ENCODE measurements at regions not wholly inside any gene's neighbourhood (a gene's known extent, or its start where the extent isn't known, plus 50 kb on each side); places are given as distances from the start of the nearest gene placed in this dataset.

GRCh38 chr6:117018771-117019170, 141.7 kb downstream of the RFX6 start:
- no peaks in the 10 kb centered on the region; the same call in 1 of the 2 replicates for H3K36me3 Mint-ChIP-seq
- peaks cover 24% of the 10 kb centered on the region for H3K9me3 Mint-ChIP-seq
- DNase-seq (ENCODE audit: low spot score) (no peak), ATAC-seq (no peak)
- ChIA-PET CTCF (no interaction called here), POLR2A (no interaction called here)
- no peaks in the 10 kb centered on the region; the same call in 1 of the 2 replicates for H3K27me3 Mint-ChIP-seq (ENCODE audit: low read depth)
- no peaks in the 10 kb centered on the region for H3K4me1 Mint-ChIP-seq
- no peak overlapping the region for H3K27ac Mint-ChIP-seq
- no peak overlapping the region for H3K4me3 Mint-ChIP-seq
- TF ChIP-seq GRHL2 (CRISPR knock-in tag; IDR thresholded peaks at IDR 0.05; ENCODE audit: insufficient replicate concordance, severe bottlenecking) (no peak), NFATC4 (CRISPR knock-in tag; IDR thresholded peaks at IDR 0.05) (no peak), USF2 (CRISPR knock-in tag; IDR thresholded peaks at IDR 0.05) (no peak), ZNF281 (CRISPR knock-in tag; IDR thresholded peaks at IDR 0.05) (no peak), ZNF121 (CRISPR knock-in tag; IDR thresholded peaks at IDR 0.05) (no peak), SP1 (CRISPR knock-in tag; conservative IDR thresholded peaks at IDR 0.05) (no peak), ZNF219 (CRISPR knock-in tag; IDR thresholded peaks at IDR 0.05; ENCODE audit: borderline replicate concordance) (no peak), CREB1 (CRISPR knock-in tag; IDR thresholded peaks at IDR 0.05) (no peak), RELA (CRISPR knock-in tag; IDR thresholded peaks at IDR 0.05; ENCODE audit: borderline replicate concordance) (no peak), IRF2 (CRISPR knock-in tag; IDR thresholded peaks at IDR 0.05; ENCODE audit: borderline replicate concordance, low read depth) (no peak), SMAD4 (CRISPR knock-in tag; IDR thresholded peaks at IDR 0.05) (no peak), ARID4B (CRISPR knock-in tag; IDR thresholded peaks at IDR 0.05; ENCODE audit: borderline replicate concordance) (no peak), ELF4 (CRISPR knock-in tag; IDR thresholded peaks at IDR 0.05; ENCODE audit: low read depth) (no peak), ZNF138 (CRISPR knock-in tag; conservative IDR thresholded peaks at IDR 0.05) (no peak)
- TF ChIP-seq, protein P1, sequence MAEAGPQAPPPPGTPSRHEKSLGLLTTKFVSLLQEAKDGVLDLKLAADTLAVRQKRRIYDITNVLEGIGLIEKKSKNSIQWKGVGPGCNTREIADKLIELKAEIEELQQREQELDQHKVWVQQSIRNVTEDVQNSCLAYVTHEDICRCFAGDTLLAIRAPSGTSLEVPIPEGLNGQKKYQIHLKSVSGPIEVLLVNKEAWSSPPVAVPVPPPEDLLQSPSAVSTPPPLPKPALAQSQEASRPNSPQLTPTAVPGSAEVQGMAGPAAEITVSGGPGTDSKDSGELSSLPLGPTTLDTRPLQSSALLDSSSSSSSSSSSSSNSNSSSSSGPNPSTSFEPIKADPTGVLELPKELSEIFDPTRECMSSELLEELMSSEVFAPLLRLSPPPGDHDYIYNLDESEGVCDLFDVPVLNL (CRISPR knock-in tag; IDR thresholded peaks at IDR 0.05; ENCODE audit: borderline replicate concordance, low read depth), result no peak
- TF ChIP-seq, protein P2, sequence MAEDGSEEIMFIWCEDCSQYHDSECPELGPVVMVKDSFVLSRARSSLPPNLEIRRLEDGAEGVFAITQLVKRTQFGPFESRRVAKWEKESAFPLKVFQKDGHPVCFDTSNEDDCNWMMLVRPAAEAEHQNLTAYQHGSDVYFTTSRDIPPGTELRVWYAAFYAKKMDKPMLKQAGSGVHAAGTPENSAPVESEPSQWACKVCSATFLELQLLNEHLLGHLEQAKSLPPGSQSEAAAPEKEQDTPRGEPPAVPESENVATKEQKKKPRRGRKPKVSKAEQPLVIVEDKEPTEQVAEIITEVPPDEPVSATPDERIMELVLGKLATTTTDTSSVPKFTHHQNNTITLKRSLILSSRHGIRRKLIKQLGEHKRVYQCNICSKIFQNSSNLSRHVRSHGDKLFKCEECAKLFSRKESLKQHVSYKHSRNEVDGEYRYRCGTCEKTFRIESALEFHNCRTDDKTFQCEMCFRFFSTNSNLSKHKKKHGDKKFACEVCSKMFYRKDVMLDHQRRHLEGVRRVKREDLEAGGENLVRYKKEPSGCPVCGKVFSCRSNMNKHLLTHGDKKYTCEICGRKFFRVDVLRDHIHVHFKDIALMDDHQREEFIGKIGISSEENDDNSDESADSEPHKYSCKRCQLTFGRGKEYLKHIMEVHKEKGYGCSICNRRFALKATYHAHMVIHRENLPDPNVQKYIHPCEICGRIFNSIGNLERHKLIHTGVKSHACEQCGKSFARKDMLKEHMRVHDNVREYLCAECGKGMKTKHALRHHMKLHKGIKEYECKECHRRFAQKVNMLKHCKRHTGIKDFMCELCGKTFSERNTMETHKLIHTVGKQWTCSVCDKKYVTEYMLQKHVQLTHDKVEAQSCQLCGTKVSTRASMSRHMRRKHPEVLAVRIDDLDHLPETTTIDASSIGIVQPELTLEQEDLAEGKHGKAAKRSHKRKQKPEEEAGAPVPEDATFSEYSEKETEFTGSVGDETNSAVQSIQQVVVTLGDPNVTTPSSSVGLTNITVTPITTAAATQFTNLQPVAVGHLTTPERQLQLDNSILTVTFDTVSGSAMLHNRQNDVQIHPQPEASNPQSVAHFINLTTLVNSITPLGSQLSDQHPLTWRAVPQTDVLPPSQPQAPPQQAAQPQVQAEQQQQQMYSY (CRISPR knock-in tag; IDR thresholded peaks at IDR 0.05), result no peak
- TF ChIP-seq, protein P3, sequence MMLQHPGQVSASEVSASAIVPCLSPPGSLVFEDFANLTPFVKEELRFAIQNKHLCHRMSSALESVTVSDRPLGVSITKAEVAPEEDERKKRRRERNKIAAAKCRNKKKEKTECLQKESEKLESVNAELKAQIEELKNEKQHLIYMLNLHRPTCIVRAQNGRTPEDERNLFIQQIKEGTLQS (CRISPR knock-in tag; conservative IDR thresholded peaks at IDR 0.05), result no peak
- TF ChIP-seq, protein P4, sequence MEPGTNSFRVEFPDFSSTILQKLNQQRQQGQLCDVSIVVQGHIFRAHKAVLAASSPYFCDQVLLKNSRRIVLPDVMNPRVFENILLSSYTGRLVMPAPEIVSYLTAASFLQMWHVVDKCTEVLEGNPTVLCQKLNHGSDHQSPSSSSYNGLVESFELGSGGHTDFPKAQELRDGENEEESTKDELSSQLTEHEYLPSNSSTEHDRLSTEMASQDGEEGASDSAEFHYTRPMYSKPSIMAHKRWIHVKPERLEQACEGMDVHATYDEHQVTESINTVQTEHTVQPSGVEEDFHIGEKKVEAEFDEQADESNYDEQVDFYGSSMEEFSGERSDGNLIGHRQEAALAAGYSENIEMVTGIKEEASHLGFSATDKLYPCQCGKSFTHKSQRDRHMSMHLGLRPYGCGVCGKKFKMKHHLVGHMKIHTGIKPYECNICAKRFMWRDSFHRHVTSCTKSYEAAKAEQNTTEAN (CRISPR knock-in tag; IDR thresholded peaks at IDR 0.05), result no peak
- TF ChIP-seq, protein P5, sequence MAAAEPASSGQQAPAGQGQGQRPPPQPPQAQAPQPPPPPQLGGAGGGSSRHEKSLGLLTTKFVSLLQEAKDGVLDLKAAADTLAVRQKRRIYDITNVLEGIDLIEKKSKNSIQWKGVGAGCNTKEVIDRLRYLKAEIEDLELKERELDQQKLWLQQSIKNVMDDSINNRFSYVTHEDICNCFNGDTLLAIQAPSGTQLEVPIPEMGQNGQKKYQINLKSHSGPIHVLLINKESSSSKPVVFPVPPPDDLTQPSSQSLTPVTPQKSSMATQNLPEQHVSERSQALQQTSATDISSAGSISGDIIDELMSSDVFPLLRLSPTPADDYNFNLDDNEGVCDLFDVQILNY (CRISPR knock-in tag; IDR thresholded peaks at IDR 0.05), result no peak
